ENCODE measurements at regions not wholly inside any gene's neighbourhood (a gene's known extent, or its start where the extent isn't known, plus 50 kb on each side); places are given as distances from the start of the nearest gene placed in this dataset.

DNA sequence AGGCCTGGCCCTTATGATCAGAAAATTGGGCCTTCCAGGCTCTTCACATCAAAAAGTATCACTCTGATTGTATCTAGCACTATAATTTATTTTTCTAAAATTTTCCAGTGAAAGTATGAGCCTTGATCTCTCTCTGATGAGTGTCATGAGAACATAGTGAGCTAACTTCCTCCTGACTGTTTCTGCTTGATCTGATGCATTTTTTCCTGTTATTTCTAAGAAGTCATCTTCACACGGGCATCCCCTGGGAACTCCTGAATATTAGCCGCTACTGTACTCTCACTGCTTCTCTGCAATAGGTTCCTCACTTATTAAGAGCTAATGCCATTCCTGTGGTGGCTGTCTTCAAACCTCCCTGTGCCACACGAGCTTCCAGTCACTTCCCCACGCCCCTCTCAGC lies 63.1 kb upstream of the ZPBP start:
- TF ChIP-seq POLR2AphosphoS5 (IDR thresholded peaks at IDR 0.05; ENCODE audit: low read depth, low read length) (no peak), POLR2A (IDR thresholded peaks at IDR 0.05; ENCODE audit: low read depth, low read length) (no peak)
